NOMO-1 treated with DMSO at 0.1 percent for 48 hours (cell line): ENCODE measurements at regions not wholly inside any gene's neighbourhood (a gene's known extent, or its start where the extent isn't known, plus 50 kb on each side); places are given as distances from the start of the nearest gene placed in this dataset.
A peak's percentile ranks its signal among the peaks of the same experiment; 100 is the strongest.
"Not testable (repeated sequence)": the region's sequence is repeated elsewhere in the genome, so short reads cannot be mapped to it uniquely, and the experiment has no call there.

Source experiments
- DNase-seq: peaks from one replicate; lab custom pipeline; 2025; ENCODE audit not compliant: unreplicated experiment; lab: John Stamatoyannopoulos, UW

DNA sequence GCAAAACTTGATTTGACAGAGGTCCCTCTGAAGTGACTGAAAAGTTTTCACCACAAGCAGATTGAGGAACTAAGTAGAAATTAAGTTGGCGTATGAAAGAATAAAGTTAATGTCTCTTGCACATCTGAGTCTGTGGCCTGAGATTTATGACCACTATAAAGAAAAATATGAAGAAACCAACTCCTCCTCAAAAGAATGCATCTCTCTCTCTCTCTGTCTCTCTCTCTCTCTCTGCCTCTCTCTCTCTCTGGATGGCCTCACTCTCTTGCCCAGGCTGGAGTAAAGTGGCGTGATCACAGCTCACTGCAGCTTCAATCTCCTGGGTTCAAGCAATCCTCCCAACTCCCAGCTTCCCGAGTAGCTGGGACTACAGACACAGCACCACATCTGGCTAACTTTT lies 55.2 kb downstream of the RPL22L1 start:
- DNase-seq = peak; percentile 63

- no peak for DNase-seq
Measured at GRCh38 chr3:170813266-170813665, 56.7 kb downstream of the RPL22L1 start.

GRCh38 chr3:170811928-170812591 lies 57.9 kb downstream of the RPL22L1 start:
- DNase-seq = peak; percentile 82

GRCh38 chr3:170811515-170811914 lies 58.5 kb downstream of the RPL22L1 start:
- no peak for DNase-seq

- peak; percentile 58 for DNase-seq
Measured at GRCh38 chr3:170809975-170810357, 60.0 kb downstream of the RPL22L1 start.

- DNase-seq = no peak
Measured at GRCh38 chr3:170809007-170809974, 60.7 kb downstream of the RPL22L1 start.

- DNase-seq = no peak
Measured at GRCh38 chr3:170808041-170808440, 62.0 kb downstream of the RPL22L1 start.

GRCh38 chr3:170806676-170807075 lies 63.3 kb downstream of the RPL22L1 start:
- DNase-seq = no peak

- DNase-seq = no peak
Measured at GRCh38 chr3:170806141-170806540, 63.9 kb downstream of the RPL22L1 start.

DNA sequence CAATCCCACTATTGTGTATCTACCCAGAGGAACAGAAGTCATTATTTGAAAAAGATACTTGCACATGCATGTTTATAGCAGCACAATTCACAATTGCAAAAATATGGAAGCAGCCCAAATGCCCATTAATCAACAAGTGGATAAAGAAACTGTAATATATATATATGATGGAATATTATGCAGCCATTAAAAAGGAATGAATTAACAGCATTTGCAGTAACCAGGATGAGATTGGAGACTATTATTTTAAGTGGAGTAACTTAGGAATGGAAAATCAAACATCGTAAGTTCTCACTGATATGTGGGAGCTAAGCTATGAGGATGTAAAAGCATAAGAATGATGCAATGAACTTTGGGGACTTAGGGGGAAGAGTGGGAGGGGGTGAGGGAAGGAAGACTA lies 64.7 kb downstream of the RPL22L1 start:
- DNase-seq = not testable (repeated sequence)

DNA sequence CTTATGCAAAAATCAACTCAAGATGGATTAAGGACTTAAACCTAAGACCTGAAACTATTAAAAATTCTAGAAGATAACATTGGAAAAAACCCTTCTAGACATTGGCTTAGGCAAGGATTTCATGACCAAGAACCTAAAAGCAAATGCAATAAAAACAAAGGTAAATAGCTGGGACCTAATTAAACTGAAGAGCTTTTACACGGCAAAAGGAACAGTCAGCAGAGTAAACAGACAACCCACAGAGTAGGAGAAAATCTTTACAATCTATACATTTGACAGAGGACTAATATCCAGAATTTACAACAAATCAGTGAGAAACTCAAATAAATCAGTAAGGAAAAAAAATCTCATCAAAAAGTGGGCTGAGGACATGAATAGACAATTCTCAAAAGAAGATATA lies 65.4 kb downstream of the RPL22L1 start:
- DNase-seq = not testable (repeated sequence)

GRCh38 chr3:170804078-170804477 lies 65.9 kb downstream of the RPL22L1 start:
- no peak for DNase-seq

DNA sequence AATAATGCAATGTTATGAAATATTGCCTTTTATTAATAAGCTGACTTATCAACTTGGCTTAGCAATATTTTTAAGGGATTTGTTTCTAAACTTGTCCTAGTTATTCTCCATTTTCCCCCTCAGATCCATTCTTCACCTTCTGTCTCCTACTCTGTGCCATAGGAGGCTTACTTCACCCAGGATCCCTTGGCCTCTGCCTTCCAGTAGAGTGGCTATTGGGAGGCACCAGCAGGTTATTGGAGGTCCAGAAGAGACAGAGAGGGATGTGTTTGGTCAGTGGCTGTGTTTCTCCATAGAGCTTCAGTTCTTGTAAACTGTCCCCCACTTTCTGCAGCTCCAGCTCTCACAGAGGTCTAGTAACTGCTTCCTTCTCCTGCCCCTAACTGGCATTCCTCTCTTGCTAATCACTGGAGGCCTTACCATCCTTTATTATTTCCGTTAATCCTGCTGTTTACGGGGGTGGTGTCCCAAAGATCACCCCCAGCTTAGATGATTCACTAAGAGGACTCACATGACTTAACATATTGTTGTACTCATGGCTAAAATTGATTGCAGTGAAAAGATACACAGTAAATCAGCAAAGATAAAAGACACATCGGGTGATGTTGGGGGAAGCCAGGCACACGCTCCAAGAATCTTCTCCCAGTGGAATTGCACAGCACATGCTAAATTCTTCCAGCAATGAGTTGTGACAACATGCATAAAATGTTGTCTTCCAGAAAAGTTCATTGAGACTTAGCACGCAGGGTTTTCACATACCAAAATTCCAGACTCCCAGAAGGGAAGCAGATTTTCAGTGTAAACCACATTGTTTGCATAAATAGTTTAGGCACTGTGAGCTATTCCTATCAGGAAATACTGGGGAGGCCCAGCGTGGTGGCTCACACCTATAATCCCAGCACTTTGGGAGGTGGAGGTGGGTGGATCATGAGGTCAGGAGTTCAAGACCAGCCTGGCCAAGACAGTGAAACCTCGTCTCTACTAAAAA lies 67.5 kb downstream of the RPL22L1 start:
- DNase-seq = no peak

- DNase-seq = no peak
Measured at GRCh38 chr3:170801597-170801996, 68.4 kb downstream of the RPL22L1 start.

- DNase-seq = not testable (repeated sequence)
Measured at GRCh38 chr3:170800275-170800674, 69.7 kb downstream of the RPL22L1 start.

GRCh38 chr3:170799009-170799408 lies 71.0 kb downstream of the RPL22L1 start:
- DNase-seq = no peak

DNA sequence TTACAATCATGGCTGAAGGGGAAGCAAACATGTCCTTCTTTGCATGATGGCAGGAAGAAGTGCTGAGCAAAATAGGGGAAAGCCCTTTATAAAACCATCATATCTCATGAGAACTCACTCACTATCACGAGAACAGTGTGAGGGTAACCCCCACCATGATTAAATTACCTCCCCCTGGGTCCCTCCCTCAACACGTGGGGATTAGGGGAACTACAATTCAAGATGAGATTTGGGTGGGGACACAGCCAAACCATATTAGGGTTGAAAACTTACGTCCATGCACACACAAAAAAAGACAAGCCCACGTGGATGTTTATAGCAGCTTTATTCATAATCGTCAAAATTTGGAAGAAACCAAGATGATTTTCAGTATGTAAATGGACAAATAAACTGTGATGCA lies 72.3 kb downstream of the RPL22L1 start:
- DNase-seq = no peak

GRCh38 chr3:170792471-170792870 lies 77.5 kb downstream of the RPL22L1 start:
- no peak for DNase-seq

GRCh38 chr3:170790647-170791046 lies 79.3 kb downstream of the RPL22L1 start:
- DNase-seq = no peak

DNA sequence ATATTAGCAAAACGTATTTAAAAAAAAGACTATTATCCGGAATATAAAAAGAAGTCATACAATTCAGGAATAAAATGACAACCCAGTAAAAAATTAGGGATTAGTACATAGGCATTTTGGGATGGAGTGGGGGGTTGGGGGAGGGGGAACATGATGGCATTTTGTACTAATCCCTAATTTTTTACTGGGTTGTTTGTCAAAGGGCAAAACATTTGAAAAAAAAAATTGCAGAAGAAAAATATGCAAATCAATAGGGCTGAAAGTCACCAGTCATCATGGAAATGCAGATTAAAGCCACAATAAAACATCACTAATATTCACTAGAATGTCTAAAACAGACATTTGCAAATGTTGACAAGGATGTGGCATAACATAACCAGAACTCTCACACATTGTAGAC lies 82.5 kb downstream of the RPL22L1 start:
- DNase-seq = no peak

DNA sequence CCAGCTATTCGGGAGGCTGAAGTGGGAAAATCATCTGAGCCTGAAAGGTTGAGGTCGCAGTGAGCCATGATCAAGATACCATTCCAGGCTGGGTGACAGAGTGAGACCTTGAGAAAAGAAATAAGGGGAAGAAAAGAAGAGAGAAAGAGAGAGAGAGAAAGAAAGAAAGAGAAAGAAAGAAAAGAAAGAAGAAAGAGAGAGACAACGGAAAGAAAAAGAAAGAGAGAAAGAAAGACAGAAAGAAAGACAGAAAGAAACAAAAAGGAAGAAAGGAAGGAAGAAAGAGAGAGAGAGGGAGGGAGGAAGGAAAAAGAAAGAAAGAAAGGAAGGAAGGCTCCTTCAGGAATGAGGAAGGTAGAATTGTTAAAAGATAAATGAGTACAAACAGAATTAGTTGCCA lies 84.5 kb downstream of the RPL22L1 start:
- no peak for DNase-seq
